ENCODE measurements at regions not wholly inside any gene's neighbourhood (a gene's known extent, or its start where the extent isn't known, plus 50 kb on each side); places are given as distances from the start of the nearest gene placed in this dataset.

DNA sequence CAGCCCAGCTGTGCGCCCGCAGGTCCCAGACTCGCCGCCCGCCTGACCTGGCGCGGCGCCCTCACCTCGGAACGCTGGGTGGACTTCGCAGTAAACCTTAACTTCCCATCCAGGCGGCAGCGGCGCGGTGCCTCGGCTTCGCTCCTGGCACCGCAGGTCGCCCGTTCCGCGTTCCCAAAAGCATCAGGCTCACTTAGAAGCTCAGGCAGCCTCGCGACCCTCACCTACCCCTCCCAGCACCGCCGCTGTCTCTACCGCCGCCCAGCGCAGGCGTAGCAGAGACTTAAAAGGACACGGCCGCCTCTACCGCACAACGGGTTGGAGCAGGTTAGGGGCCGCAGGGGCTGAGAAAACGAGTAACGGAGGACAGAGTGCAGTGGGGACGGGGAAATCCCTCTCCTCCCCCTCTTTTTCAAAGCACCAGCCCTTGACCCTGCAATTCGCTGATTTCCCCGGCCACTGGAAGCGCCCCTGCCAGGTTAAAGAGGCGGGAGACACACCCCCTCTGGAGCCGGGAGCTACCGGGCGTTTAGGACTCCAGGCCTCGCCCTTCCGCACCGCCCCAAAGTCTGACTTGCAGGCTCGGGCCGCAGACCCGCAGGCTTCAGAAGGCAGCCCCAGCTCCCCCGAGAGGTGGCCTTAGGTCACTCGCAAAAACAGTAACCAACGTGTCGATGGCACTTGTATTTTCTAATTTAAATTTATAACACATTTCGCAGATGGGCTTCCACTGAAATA, 328.5 kb downstream of the FAM72C start:
- no peak for TF ChIP-seq RAD21 (IDR thresholded peaks at IDR 0.05; ENCODE audit: low read length)
- TF ChIP-seq, protein P1, sequence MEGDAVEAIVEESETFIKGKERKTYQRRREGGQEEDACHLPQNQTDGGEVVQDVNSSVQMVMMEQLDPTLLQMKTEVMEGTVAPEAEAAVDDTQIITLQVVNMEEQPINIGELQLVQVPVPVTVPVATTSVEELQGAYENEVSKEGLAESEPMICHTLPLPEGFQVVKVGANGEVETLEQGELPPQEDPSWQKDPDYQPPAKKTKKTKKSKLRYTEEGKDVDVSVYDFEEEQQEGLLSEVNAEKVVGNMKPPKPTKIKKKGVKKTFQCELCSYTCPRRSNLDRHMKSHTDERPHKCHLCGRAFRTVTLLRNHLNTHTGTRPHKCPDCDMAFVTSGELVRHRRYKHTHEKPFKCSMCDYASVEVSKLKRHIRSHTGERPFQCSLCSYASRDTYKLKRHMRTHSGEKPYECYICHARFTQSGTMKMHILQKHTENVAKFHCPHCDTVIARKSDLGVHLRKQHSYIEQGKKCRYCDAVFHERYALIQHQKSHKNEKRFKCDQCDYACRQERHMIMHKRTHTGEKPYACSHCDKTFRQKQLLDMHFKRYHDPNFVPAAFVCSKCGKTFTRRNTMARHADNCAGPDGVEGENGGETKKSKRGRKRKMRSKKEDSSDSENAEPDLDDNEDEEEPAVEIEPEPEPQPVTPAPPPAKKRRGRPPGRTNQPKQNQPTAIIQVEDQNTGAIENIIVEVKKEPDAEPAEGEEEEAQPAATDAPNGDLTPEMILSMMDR (IDR thresholded peaks at IDR 0.05) = no peak
- no peak for TF ChIP-seq POLR2AphosphoS5 (IDR thresholded peaks at IDR 0.05; ENCODE audit: low read depth, low read length)
